Loucy (cell line): ENCODE measurements at regions not wholly inside any gene's neighbourhood (a gene's known extent, or its start where the extent isn't known, plus 50 kb on each side); places are given as distances from the start of the nearest gene placed in this dataset.

Experiments
- H2AFZ ChIP-seq: fragments of 200-600 bp; sonication (generic); 2 replicates; pipeline ENCODE4 v1.6.0; 2016; ENCODE audit warnings: antibody characterized with exemption, mild to moderate bottlenecking, low read length, moderate library complexity
- H3F3A ChIP-seq: fragments of 200-600 bp; 2 replicates; pipeline ENCODE4 v1.6.0; 2016; ENCODE audit warnings: antibody characterized with exemption, low read depth, mild to moderate bottlenecking
- H3K27me3 ChIP-seq: fragments of 200-600 bp; sonication (generic); 2 replicates; pipeline ENCODE4 v1.6.1; 2014; ENCODE audit warnings: low read length, mild to moderate bottlenecking; ENCODE audit not compliant: insufficient read depth, poor library complexity, severe bottlenecking
- H3K36me3 ChIP-seq: fragments of 200-600 bp; sonication (generic); 2 replicates; pipeline ENCODE4 v1.6.1; 2016; ENCODE audit warnings: low read length; ENCODE audit not compliant: insufficient read depth
- H3K4me1 ChIP-seq: fragments of 200-600 bp; sonication (generic); 2 replicates; pipeline ENCODE4 v1.5.1; 2014; ENCODE audit warnings: low read length, mild to moderate bottlenecking; ENCODE audit not compliant: insufficient read depth, poor library complexity, severe bottlenecking
- H3K4me2 ChIP-seq: fragments of 200-600 bp; sonication (generic); 2 replicates; pipeline ENCODE4 v1.6.0; 2014; ENCODE audit warnings: antibody characterized with exemption, low read length, low read depth, mild to moderate bottlenecking; ENCODE audit not compliant: poor library complexity, severe bottlenecking
- H3K4me3 ChIP-seq: fragments of 200-600 bp; sonication (generic); 2 replicates; pipeline ENCODE4 v1.5.1; 2014; ENCODE audit warnings: low read length, mild to moderate bottlenecking, mixed read lengths; ENCODE audit not compliant: poor library complexity, severe bottlenecking
- H3K79me2 ChIP-seq: fragments of 200-600 bp; sonication (generic); 2 replicates; pipeline ENCODE4 v1.6.1; 2014; ENCODE audit warnings: low read length; ENCODE audit not compliant: insufficient read depth
- H3K9ac ChIP-seq: fragments of 200-600 bp; sonication (generic); 2 replicates; pipeline ENCODE4 v1.6.0; 2014; ENCODE audit warnings: mild to moderate bottlenecking, low read depth, low read length, moderate library complexity; ENCODE audit not compliant: poor library complexity, severe bottlenecking
- H3K9me2 ChIP-seq: fragments of 200-600 bp; sonication (generic); replicated peaks from 2 replicates; pipeline ENCODE4 v1.6.1; 2016; ENCODE audit warnings: low read depth, low read length, mixed read lengths
- H3K9me3 ChIP-seq: fragments of 200-600 bp; sonication (generic); 2 replicates; pipeline ENCODE4 v1.6.1; 2014; ENCODE audit warnings: mild to moderate bottlenecking, antibody characterized with exemption, low read length, low read depth; ENCODE audit not compliant: insufficient read depth
- H4K20me1 ChIP-seq: fragments of 200-600 bp; sonication (generic); 2 replicates; pipeline ENCODE4 v1.6.0; 2014; ENCODE audit warnings: antibody characterized with exemption, low read length, mild to moderate bottlenecking; ENCODE audit not compliant: insufficient read depth, poor library complexity, severe bottlenecking
- CTCF ChIP-seq: fragments of 200-600 bp; sonication (generic); conservative IDR thresholded peaks from 2 replicates; pipeline ENCODE4 v1.5.1; 2014; ENCODE audit warnings: mild to moderate bottlenecking, antibody characterized with exemption, low read length
- EZH2phosphoT487 ChIP-seq: fragments of 200-600 bp; IDR thresholded peaks from 2 replicates; pipeline ENCODE4 v1.6.1; 2018; ENCODE audit warnings: antibody characterized with exemption, mild to moderate bottlenecking, moderate library complexity, borderline replicate concordance

DNA sequence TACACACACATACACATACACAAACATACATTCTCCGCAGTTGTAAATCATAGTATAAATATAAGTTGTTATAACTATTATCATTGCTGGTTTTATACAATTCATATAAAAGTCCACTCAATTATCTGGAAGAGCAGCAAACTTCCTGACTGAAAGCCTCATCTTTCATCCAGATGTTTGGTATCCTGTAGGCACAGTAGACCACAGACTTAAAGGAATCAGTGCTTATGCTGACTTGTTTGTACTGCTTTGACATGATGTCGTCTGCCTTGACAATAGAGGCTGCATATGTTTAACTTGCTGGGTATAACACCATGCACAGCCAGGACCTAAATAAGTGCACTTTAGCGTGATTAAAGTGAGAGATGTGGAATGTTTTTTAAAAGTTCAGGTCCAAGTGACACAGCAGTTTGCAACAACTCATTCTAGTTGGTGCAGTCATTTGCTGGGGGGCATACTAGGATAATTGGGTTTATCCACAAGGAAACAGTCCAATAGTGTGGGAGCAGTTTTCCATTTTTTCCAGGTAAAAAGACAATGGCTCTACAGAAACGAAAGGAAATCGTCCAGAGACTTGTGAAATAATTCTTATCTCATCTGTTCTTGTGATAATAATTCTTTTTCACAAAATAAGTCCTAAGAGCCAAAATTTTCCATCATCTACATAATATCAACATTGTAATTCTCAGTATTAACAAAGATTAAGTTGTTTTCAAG is 110.3 kb upstream of the TSPAN2 start:
- Histone ChIP-seq H3K4me3 (no peak overlapping the region), H3F3A (no peaks in the 10 kb centered on the region), H3K36me3 (no peaks in the 10 kb centered on the region), H4K20me1 (no peaks in the 10 kb centered on the region), H3K79me2 (no peaks in the 10 kb centered on the region), H3K9me2 (no peaks in the 10 kb centered on the region), H3K9me3 (peaks cover 4% of the 10 kb centered on the region; the same call in 1 of the 2 replicates), H3K4me2 (no peak overlapping the region), H2AFZ (no peak overlapping the region), H3K27me3 (no peaks in the 10 kb centered on the region), H3K9ac (no peak overlapping the region), H3K4me1 (no peaks in the 10 kb centered on the region)
- no peak for TF ChIP-seq CTCF
- TF ChIP-seq EZH2phosphoT487, result no peak

DNA sequence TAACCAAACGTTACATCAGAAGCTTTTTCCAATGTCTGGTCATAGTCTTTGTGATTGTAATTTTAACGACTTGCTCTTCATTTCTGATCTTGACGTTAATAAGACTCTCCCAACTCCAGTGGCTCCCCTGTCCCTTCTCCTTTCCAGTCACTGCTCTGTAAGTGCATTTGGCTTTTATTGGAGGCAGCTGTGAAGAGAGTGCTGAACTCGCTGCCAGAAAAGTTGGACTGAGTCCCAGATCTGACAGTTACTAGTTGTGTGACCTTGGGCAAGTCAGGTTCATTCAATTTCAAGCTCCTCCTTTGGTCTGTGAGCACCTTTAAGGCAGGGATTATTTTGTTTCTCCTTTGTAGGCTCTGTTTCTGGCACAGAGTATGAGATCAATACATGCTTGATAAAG is 109.6 kb upstream of the TSPAN2 start:
- peaks cover 4% of the 10 kb centered on the region; the same call in 1 of the 2 replicates for H3K9me3 ChIP-seq
- no peak overlapping the region for H3K9ac ChIP-seq
- no peak overlapping the region for H3K4me3 ChIP-seq
- no peaks in the 10 kb centered on the region for H3K79me2 ChIP-seq
- H4K20me1 ChIP-seq, result no peaks in the 10 kb centered on the region
- no peak for TF ChIP-seq CTCF
- no peak for TF ChIP-seq EZH2phosphoT487
- H3K4me1 ChIP-seq, result no peaks in the 10 kb centered on the region
- H3K4me2 ChIP-seq, result no peak overlapping the region
- no peaks in the 10 kb centered on the region for H3F3A ChIP-seq
- no peaks in the 10 kb centered on the region for H3K36me3 ChIP-seq
- no peak overlapping the region for H2AFZ ChIP-seq
- no peaks in the 10 kb centered on the region for H3K27me3 ChIP-seq
- no peaks in the 10 kb centered on the region for H3K9me2 ChIP-seq

DNA sequence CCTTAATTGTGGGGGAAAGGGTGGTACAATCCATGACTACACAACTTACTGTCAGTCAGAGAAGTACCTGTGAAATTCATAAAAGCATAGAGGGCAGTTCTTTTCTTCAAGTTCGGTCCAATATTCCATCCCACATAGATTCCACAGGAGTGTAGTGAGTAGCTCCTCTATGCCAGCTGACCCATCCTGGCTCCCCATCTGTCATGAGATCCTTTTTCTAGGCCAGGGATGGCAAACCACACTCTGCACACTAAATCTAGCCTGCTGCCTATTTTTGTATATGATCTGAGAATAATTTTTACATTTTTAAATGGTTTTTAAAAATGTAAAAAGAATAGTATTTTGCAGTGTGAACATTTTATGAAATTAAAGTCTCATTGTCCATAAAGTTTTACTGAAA is 107.0 kb upstream of the TSPAN2 start:
- Histone ChIP-seq H3K9me3 (no peaks in the 10 kb centered on the region), H3K9ac (no peak overlapping the region), H3K36me3 (no peaks in the 10 kb centered on the region), H3F3A (no peaks in the 10 kb centered on the region), H3K9me2 (no peaks in the 10 kb centered on the region), H2AFZ (no peak overlapping the region), H3K27me3 (no peaks in the 10 kb centered on the region), H3K4me3 (no peak overlapping the region), H3K4me1 (no peaks in the 10 kb centered on the region), H3K4me2 (no peak overlapping the region), H4K20me1 (no peaks in the 10 kb centered on the region), H3K79me2 (no peaks in the 10 kb centered on the region)
- TF ChIP-seq EZH2phosphoT487 (no peak), CTCF (no peak)
